DND-41 (cell line): ENCODE measurements at regions not wholly inside any gene's neighbourhood (a gene's known extent, or its start where the extent isn't known, plus 50 kb on each side); places are given as distances from the start of the nearest gene placed in this dataset.

Source experiments
- ATAC-seq: fragments of 200-7000 bp; cut with Tn5 transposase; 3 replicates; pipeline ENCODE4 v1.9.1; 2021; ENCODE audit warnings: low read depth; ENCODE audit not compliant: insufficient read depth
- DNase-seq: peaks from one replicate; pipeline ENCODE4 v3.0.0-alpha.2; 2020
- H2AFZ ChIP-seq: 2 replicates; pipeline ENCODE4 v1.6.0; 2012; ENCODE audit warnings: low read depth, low read length
- H3K27ac ChIP-seq: 2 replicates; pipeline ENCODE4 v1.5.1; 2012; ENCODE audit warnings: low read length, inconsistent platforms
- H3K27me3 ChIP-seq: fragments of 200-600 bp; sonication (generic); 2 replicates; pipeline ENCODE4 v1.6.0; 2012; ENCODE audit warnings: low read length, mild to moderate bottlenecking, inconsistent platforms; ENCODE audit not compliant: insufficient read depth, poor library complexity
- H3K36me3 ChIP-seq: 2 replicates; pipeline ENCODE4 v1.5.1; 2012; ENCODE audit warnings: low read length, inconsistent platforms; ENCODE audit not compliant: insufficient read depth
- H3K4me1 ChIP-seq: 2 replicates; pipeline ENCODE4 v1.5.1; 2012; ENCODE audit warnings: mild to moderate bottlenecking, low read length; ENCODE audit not compliant: insufficient read depth
- H3K4me2 ChIP-seq: 2 replicates; pipeline ENCODE4 v1.6.0; 2012; ENCODE audit warnings: mild to moderate bottlenecking, moderate library complexity, low read length, inconsistent platforms; ENCODE audit not compliant: insufficient read depth
- H3K4me3 ChIP-seq, 2 experiments: fragments of 200-600 bp in 1 of 2; shearing (Covaris generic) in 1 of 2; 2 replicates each; pipeline ENCODE4 v1.5.1; 2012 to 2016; ENCODE audit warnings: inconsistent platforms in 2 of 2, low read length in 2 of 2, mild to moderate bottlenecking in 2 of 2, low read depth in 1 of 2, moderate library complexity in 1 of 2
- H3K79me2 ChIP-seq: 2 replicates; pipeline ENCODE4 v1.6.0; 2012; ENCODE audit warnings: low read length, inconsistent platforms; ENCODE audit not compliant: insufficient read depth
- H3K9ac ChIP-seq: 2 replicates; pipeline ENCODE4 v1.6.0; 2012; ENCODE audit warnings: low read depth, mild to moderate bottlenecking, inconsistent platforms, low read length, moderate library complexity
- H3K9me3 ChIP-seq: 2 replicates; pipeline ENCODE4 v1.5.1; 2012; ENCODE audit warnings: low read length, moderate library complexity, mild to moderate bottlenecking, inconsistent platforms; ENCODE audit not compliant: insufficient read depth, severe bottlenecking
- H4K20me1 ChIP-seq: 2 replicates; pipeline ENCODE4 v1.6.0; 2012; ENCODE audit warnings: low read length; ENCODE audit not compliant: insufficient read depth
- EZH2 ChIP-seq: IDR thresholded peaks from 3 replicates; pipeline ENCODE4 v1.6.1; 2012; ENCODE audit warnings: borderline replicate concordance, low read depth, mild to moderate bottlenecking, moderate library complexity, low read length, inconsistent platforms; ENCODE audit not compliant: severe bottlenecking
- TF ChIP-seq, protein P1 (sequence below): IDR thresholded peaks from 2 replicates; pipeline ENCODE4 v1.5.1; 2012; ENCODE audit warnings: borderline replicate concordance, low read length, moderate library complexity, mild to moderate bottlenecking; ENCODE audit not compliant: poor library complexity, severe bottlenecking; ENCODE audit errors: extremely low read depth

DNA sequence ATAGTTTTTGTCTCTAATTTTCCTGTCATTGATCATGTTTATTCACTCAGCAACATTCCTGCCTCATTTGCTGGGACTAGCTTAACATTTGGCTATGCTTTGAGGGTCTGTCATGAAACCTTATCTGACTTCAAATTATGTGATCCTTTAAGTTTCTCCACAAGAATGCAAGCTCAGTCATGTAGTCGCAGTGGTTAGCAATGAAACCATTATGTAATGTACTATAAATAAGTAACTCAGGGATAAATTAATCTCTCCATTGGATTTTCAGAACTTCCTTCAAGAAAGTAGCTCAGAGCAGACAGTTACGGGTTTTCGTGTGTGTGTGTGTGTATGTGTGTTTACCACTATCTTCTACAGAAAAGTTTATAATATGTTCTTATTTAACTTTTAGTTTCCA lies 993.6 kb downstream of the ADGRL3 start:
- TF ChIP-seq, protein P1, sequence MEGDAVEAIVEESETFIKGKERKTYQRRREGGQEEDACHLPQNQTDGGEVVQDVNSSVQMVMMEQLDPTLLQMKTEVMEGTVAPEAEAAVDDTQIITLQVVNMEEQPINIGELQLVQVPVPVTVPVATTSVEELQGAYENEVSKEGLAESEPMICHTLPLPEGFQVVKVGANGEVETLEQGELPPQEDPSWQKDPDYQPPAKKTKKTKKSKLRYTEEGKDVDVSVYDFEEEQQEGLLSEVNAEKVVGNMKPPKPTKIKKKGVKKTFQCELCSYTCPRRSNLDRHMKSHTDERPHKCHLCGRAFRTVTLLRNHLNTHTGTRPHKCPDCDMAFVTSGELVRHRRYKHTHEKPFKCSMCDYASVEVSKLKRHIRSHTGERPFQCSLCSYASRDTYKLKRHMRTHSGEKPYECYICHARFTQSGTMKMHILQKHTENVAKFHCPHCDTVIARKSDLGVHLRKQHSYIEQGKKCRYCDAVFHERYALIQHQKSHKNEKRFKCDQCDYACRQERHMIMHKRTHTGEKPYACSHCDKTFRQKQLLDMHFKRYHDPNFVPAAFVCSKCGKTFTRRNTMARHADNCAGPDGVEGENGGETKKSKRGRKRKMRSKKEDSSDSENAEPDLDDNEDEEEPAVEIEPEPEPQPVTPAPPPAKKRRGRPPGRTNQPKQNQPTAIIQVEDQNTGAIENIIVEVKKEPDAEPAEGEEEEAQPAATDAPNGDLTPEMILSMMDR, result no peak
- TF ChIP-seq EZH2, result no peak
- Histone ChIP-seq H3K79me2 (no peaks in the 10 kb centered on the region), H3K27me3 (no peaks in the 10 kb centered on the region), H2AFZ (no peak overlapping the region), H3K9me3 (no peaks in the 10 kb centered on the region), H3K9ac (no peak overlapping the region), H3K4me1 (no peaks in the 10 kb centered on the region), H4K20me1 (no peaks in the 10 kb centered on the region), H3K36me3 (no peaks in the 10 kb centered on the region), H3K4me3 (no peak overlapping the region), H3K27ac (no peak overlapping the region), H3K4me2 (no peak overlapping the region)
- ATAC-seq (no peak), DNase-seq (no peak)

DNA sequence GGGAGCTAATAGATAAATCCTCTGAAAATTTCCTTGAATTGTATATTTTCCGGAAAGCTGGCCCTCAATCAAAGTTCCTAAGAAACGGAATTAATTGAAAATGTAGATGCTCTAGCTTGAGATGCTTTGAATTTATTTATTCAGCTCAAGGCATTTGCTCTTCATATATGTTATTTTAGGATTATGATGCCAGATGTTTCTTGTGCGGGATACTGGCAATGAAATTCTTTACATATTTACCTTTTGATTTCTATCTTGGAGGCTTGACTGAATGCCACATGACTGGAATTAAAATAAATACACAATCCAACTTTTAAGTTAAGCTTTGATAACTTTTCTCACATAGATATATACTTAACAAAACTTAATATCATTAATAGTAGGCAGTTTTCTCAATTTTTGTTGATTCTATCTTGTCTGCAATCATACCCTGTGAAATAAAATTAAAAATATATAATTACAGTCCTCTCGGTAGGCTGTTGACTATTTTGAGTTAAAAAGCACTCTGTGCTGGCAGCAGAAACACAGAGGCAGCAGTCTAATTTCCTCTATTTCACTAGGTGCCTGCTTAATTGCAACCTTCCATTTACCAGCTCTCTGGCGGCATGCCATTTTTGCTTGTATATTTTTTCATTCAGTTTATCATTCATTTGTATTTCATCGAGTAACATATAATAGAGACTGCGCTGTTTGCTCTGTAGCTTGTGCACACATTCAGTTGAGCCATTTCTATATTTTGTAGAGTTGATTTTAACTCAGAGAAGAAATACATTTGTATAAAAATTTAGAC lies 991.5 kb downstream of the ADGRL3 start:
- Histone ChIP-seq H3K4me3 (no peak overlapping the region), H3K9ac (no peak overlapping the region), H3K4me2 (no peak overlapping the region), H3K27me3 (no peaks in the 10 kb centered on the region), H3K79me2 (no peaks in the 10 kb centered on the region), H3K4me1 (no peaks in the 10 kb centered on the region), H2AFZ (no peak overlapping the region), H3K36me3 (no peaks in the 10 kb centered on the region), H4K20me1 (no peaks in the 10 kb centered on the region), H3K27ac (no peak overlapping the region), H3K9me3 (no peaks in the 10 kb centered on the region)
- TF ChIP-seq, protein P1, result no peak
- no peak for TF ChIP-seq EZH2
- ATAC-seq, result no peak
- no peak for DNase-seq

- no peaks in the 10 kb centered on the region for H3K9me3 ChIP-seq
- H3K79me2 ChIP-seq, result no peaks in the 10 kb centered on the region
- no peak overlapping the region for H3K9ac ChIP-seq
- TF ChIP-seq EZH2, result no peak
- TF ChIP-seq, protein P1, result no peak
- H4K20me1 ChIP-seq, result no peaks in the 10 kb centered on the region
- no peak overlapping the region for H3K4me3 ChIP-seq
- no peak overlapping the region for H3K4me2 ChIP-seq
- no peak overlapping the region for H3K27ac ChIP-seq
- H3K4me1 ChIP-seq, result no peaks in the 10 kb centered on the region
- ATAC-seq, result no peak
- no peak overlapping the region for H2AFZ ChIP-seq
- no peak for DNase-seq
- H3K27me3 ChIP-seq, result no peaks in the 10 kb centered on the region
- no peaks in the 10 kb centered on the region for H3K36me3 ChIP-seq
These were observed 970.1 kb downstream of the ADGRL3 start for GRCh38 chr4:62170235-62170634.

DNA sequence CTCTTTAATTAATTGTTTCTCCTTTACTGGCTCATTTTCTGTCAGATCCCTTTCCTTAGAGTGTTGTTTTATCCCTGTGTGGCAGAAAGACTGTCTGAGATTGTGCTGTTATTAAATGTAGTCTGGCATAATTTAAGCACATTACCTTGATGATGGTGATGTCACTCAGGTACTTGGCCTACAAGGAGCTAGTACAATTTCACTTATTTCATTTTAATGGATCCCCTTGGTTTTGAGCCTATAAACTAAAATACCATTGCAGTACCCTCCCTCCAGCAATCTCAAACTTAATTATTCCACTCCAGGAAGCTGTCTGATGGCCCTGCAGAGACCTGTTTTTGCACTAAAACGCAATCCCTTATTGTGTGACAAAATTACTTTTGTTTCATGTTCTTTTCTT lies 968.6 kb downstream of the ADGRL3 start:
- no peak overlapping the region for H3K4me3 ChIP-seq
- TF ChIP-seq, protein P1, result no peak
- TF ChIP-seq EZH2, result no peak
- no peaks in the 10 kb centered on the region for H3K4me1 ChIP-seq
- no peaks in the 10 kb centered on the region for H3K9me3 ChIP-seq
- H2AFZ ChIP-seq, result no peak overlapping the region
- no peaks in the 10 kb centered on the region for H3K79me2 ChIP-seq
- DNase-seq, result no peak
- H3K36me3 ChIP-seq, result no peaks in the 10 kb centered on the region
- no peak overlapping the region for H3K27ac ChIP-seq
- no peaks in the 10 kb centered on the region for H4K20me1 ChIP-seq
- no peak for ATAC-seq
- H3K27me3 ChIP-seq, result no peaks in the 10 kb centered on the region
- no peak overlapping the region for H3K9ac ChIP-seq
- H3K4me2 ChIP-seq, result no peak overlapping the region
